KMS-11 (cell line): ENCODE measurements at regions not wholly inside any gene's neighbourhood (a gene's known extent, or its start where the extent isn't known, plus 50 kb on each side); places are given as distances from the start of the nearest gene placed in this dataset.

Experiments
- H2AFZ ChIP-seq: fragments of 200-600 bp; sonication (generic); 2 replicates; pipeline ENCODE4 v1.6.1; 2016; ENCODE audit warnings: antibody characterized with exemption, mixed run types, low read depth
- H3K27ac ChIP-seq: fragments of 200-600 bp; sonication (generic); 2 replicates; pipeline ENCODE4 v1.6.1; 2016; ENCODE audit warnings: mild to moderate bottlenecking, mixed run types
- H3K27me3 ChIP-seq: fragments of 200-600 bp; sonication (generic); 2 replicates; pipeline ENCODE4 v1.6.1; 2017; ENCODE audit warnings: mild to moderate bottlenecking, low read depth, mixed run types, moderate library complexity; ENCODE audit not compliant: insufficient read depth
- H3K36me3 ChIP-seq: fragments of 200-600 bp; sonication (generic); 2 replicates; pipeline ENCODE4 v1.6.1; 2017; ENCODE audit warnings: mild to moderate bottlenecking, mixed run types; ENCODE audit not compliant: insufficient read depth
- H3K4me1 ChIP-seq: fragments of 200-600 bp; sonication (generic); 2 replicates; pipeline ENCODE4 v1.6.1; 2016; ENCODE audit warnings: mild to moderate bottlenecking, low read depth, mixed run types; ENCODE audit not compliant: poor library complexity, severe bottlenecking
- H3K4me2 ChIP-seq: fragments of 200-600 bp; sonication (generic); 2 replicates; pipeline ENCODE4 v1.7.0; 2016; ENCODE audit warnings: mild to moderate bottlenecking, mixed run types
- H3K4me3 ChIP-seq: fragments of 200-600 bp; sonication (generic); IDR thresholded peaks from 2 replicates; pipeline ENCODE4 v1.6.1; 2017; ENCODE audit warnings: low read depth, low read length, mixed read lengths; ENCODE audit not compliant: insufficient read depth
- H3K79me2 ChIP-seq: fragments of 200-600 bp; sonication (generic); 2 replicates; pipeline ENCODE4 v1.6.1; 2016; ENCODE audit warnings: low read depth, mixed run types; ENCODE audit not compliant: insufficient read depth
- H3K9ac ChIP-seq: fragments of 200-600 bp; sonication (generic); 2 replicates; pipeline ENCODE4 v1.6.1; 2016; ENCODE audit warnings: mild to moderate bottlenecking, mixed run types
- H4K20me1 ChIP-seq: fragments of 200-600 bp; sonication (generic); 2 replicates; pipeline ENCODE4 v1.6.1; 2016; ENCODE audit warnings: mild to moderate bottlenecking, mixed run types; ENCODE audit not compliant: insufficient read depth
- TF ChIP-seq, protein P1 (sequence below): fragments of 200-600 bp; sonication (generic); conservative IDR thresholded peaks from 2 replicates; pipeline ENCODE4 v1.6.1; 2017; ENCODE audit warnings: low read depth, mild to moderate bottlenecking, antibody characterized with exemption, low read length, moderate library complexity, mixed read lengths

DNA sequence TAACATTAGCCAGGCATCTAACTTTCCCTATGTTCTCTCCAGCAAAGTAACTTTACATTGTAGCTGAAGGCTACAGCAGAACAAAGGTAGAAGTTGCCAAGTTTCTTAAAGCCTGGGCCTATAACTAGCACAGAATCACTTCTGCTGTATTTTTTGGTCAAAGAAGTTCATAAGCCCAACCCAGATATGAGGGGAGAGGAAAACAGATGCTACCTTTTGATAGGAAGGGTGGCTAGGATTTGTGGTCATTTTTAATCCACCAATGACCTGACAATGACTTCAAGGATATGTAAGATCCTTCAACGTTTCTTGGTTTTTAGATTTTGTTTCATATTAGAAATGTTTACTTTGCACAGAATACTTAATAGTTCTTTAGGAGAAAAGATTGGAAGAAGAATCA is 64.2 kb upstream of the RANBP3L start:
- H4K20me1 ChIP-seq: no peaks in the 10 kb centered on the region
- TF ChIP-seq, protein P1, sequence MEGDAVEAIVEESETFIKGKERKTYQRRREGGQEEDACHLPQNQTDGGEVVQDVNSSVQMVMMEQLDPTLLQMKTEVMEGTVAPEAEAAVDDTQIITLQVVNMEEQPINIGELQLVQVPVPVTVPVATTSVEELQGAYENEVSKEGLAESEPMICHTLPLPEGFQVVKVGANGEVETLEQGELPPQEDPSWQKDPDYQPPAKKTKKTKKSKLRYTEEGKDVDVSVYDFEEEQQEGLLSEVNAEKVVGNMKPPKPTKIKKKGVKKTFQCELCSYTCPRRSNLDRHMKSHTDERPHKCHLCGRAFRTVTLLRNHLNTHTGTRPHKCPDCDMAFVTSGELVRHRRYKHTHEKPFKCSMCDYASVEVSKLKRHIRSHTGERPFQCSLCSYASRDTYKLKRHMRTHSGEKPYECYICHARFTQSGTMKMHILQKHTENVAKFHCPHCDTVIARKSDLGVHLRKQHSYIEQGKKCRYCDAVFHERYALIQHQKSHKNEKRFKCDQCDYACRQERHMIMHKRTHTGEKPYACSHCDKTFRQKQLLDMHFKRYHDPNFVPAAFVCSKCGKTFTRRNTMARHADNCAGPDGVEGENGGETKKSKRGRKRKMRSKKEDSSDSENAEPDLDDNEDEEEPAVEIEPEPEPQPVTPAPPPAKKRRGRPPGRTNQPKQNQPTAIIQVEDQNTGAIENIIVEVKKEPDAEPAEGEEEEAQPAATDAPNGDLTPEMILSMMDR: no peak
- H3K79me2 ChIP-seq: no peaks in the 10 kb centered on the region
- H3K36me3 ChIP-seq: no peaks in the 10 kb centered on the region
- no peak overlapping the region for H3K4me3 ChIP-seq
- H3K27me3 ChIP-seq: no peaks in the 10 kb centered on the region
- no peak overlapping the region for H3K4me2 ChIP-seq
- H3K4me1 ChIP-seq: peaks cover 6% of the 10 kb centered on the region
- H2AFZ ChIP-seq: no peak overlapping the region
- no peak overlapping the region for H3K27ac ChIP-seq
- H3K9ac ChIP-seq: no peak overlapping the region

DNA sequence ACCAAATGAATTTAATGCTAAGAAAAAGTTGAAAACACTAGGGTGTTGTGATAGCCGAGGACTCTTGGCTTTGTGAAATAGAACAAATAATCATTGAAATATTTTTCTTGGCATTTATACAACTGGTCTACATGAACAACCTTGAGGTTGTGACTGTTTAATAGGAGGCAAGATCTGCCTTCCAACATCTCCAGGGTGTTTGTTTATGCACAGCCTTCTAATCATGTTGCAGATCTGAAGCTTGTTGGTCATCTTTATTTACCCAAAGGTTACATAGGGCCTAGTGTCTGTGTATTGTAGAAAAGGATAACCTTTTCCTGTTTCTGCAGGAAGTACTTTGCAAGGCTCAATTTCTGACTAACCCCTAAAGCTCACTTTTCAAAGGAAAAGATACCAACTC is 65.2 kb upstream of the RANBP3L start:
- no peak overlapping the region for H3K27ac ChIP-seq
- H3K4me3 ChIP-seq: no peak overlapping the region
- no peak overlapping the region for H2AFZ ChIP-seq
- TF ChIP-seq, protein P1: no peak
- H4K20me1 ChIP-seq: no peaks in the 10 kb centered on the region
- H3K4me1 ChIP-seq: no peaks in the 10 kb centered on the region
- no peaks in the 10 kb centered on the region for H3K79me2 ChIP-seq
- no peak overlapping the region for H3K4me2 ChIP-seq
- H3K27me3 ChIP-seq: no peaks in the 10 kb centered on the region
- H3K36me3 ChIP-seq: no peaks in the 10 kb centered on the region
- no peak overlapping the region for H3K9ac ChIP-seq

DNA sequence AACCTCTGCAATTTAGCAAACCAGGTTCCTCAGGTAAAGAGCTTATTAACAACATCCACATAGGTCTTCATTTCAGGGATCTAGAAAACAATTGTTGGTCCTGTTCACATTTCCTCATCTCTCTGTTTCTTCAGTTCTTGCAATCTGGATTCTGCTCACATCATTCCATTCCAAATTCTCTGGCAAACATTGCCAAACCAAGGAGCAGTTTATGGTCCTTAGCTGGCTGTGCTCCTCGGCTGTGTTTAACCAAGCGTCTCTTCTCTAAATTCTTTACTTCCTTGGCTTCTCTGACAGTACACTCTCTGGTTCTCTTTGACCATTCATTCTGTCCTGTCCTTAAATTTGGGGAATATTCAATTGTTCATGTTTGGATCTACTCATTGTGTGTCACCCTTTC is 65.8 kb upstream of the RANBP3L start:
- H3K79me2 ChIP-seq: no peaks in the 10 kb centered on the region
- no peak overlapping the region for H3K9ac ChIP-seq
- no peaks in the 10 kb centered on the region for H3K4me1 ChIP-seq
- H2AFZ ChIP-seq: no peak overlapping the region
- TF ChIP-seq, protein P1: no peak
- no peaks in the 10 kb centered on the region for H4K20me1 ChIP-seq
- no peak overlapping the region for H3K4me3 ChIP-seq
- no peak overlapping the region for H3K27ac ChIP-seq
- no peak overlapping the region for H3K4me2 ChIP-seq
- no peaks in the 10 kb centered on the region for H3K36me3 ChIP-seq
- H3K27me3 ChIP-seq: no peaks in the 10 kb centered on the region

DNA sequence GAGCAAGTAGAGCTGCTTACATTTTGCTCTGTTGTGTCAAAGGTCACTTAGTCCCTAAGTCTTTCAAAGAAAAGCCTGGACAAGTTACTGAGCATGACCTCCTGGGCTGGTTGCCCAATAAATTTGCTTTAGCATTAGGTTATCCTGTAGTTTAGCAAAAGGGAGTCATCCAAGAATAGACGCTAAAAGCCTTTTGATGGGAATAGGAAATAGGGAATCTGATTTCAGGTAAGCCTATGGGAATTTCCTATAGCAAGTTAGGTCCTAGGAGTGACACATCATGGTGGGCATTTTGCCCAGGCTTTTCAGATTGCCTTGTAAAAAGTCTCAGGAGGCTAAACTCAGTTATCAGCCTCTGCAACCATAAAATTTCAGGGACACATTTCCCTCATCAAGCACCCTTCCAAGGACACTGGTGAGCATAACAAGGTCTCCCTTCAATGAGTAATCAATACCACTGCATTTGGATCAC is 67.6 kb upstream of the RANBP3L start:
- no peak overlapping the region for H3K4me3 ChIP-seq
- H4K20me1 ChIP-seq: no peaks in the 10 kb centered on the region
- H3K9ac ChIP-seq: no peak overlapping the region
- TF ChIP-seq, protein P1: no peak
- no peak overlapping the region for H2AFZ ChIP-seq
- no peaks in the 10 kb centered on the region for H3K79me2 ChIP-seq
- H3K4me1 ChIP-seq: no peaks in the 10 kb centered on the region
- no peak overlapping the region for H3K4me2 ChIP-seq
- no peak overlapping the region for H3K27ac ChIP-seq
- H3K27me3 ChIP-seq: no peaks in the 10 kb centered on the region
- H3K36me3 ChIP-seq: no peaks in the 10 kb centered on the region

DNA sequence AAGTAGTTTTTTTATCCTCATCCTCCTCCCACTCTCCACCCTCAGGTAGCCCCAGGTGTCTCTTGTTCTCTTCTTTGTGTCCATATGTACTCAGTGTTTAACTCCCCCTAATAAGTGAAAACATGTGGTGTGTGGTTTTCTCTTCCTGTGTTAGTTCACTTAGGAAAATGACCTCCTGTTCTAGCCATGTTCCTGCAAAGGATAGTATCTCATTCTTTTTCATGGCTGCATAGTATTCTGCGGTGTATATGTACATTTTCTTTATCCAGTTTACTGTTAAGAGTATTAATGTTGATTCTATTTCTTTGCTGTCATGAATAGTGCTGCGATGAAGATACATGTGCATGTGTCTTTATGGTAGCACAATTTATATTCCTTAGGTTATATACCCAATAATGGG is 68.4 kb upstream of the RANBP3L start:
- TF ChIP-seq, protein P1: no peak
- H3K27me3 ChIP-seq: no peaks in the 10 kb centered on the region
- H3K4me3 ChIP-seq: no peak overlapping the region
- H3K36me3 ChIP-seq: no peaks in the 10 kb centered on the region
- no peaks in the 10 kb centered on the region for H3K79me2 ChIP-seq
- H3K9ac ChIP-seq: no peak overlapping the region
- no peaks in the 10 kb centered on the region for H3K4me1 ChIP-seq
- no peaks in the 10 kb centered on the region for H4K20me1 ChIP-seq
- H3K27ac ChIP-seq: no peak overlapping the region
- no peak overlapping the region for H2AFZ ChIP-seq
- H3K4me2 ChIP-seq: no peak overlapping the region
